IMR-90 (cell line): ENCODE measurements at regions not wholly inside any gene's neighbourhood (a gene's known extent, or its start where the extent isn't known, plus 50 kb on each side); places are given as distances from the start of the nearest gene placed in this dataset.

Source experiments
- ATAC-seq: fragments of 200-7000 bp; cut with Tn5 transposase; 2 replicates; pipeline ENCODE4 v1.9.1; 2020; ENCODE audit warnings: low read depth, mild to moderate bottlenecking, moderate library complexity
- BruUV-seq: library from RNA; stranded (reverse); fragments of 400-500 nt; replicated peaks from 2 replicates; lab custom pipeline; 2021; lab: Mats Ljungman, UMichigan
- CTCF ChIA-PET: fragments of 300-600 bp; formaldehyde crosslinking; extraction: SDS; loops from one replicate; lab custom pipeline; 2021; ENCODE audit warnings: antibody characterized with exemption; lab: Yijun Ruan, JAX
- POLR2A ChIA-PET: fragments of 300-600 bp; sonication (Branson Sonifier 250); formaldehyde crosslinking; loops from one replicate; lab custom pipeline; 2022; ENCODE audit warnings: antibody characterized with exemption; ENCODE audit not compliant: unreplicated experiment; lab: Charles Lee
- DNase-seq: peaks from one replicate; pipeline ENCODE4 v3.0.0; 2013
- H2AFZ ChIP-seq: replicated peaks from 2 replicates; pipeline ENCODE3; 2013; ENCODE audit warnings: low read length, mild to moderate bottlenecking; ENCODE audit not compliant: poor library complexity
- H2AK5ac ChIP-seq: 2 replicates; pipeline ENCODE4 v1.6.1; 2013; ENCODE audit warnings: low read depth, low read length, inconsistent platforms
- H2AK9ac ChIP-seq: replicated peaks from 2 replicates; pipeline ENCODE3; 2013; ENCODE audit warnings: mild to moderate bottlenecking, low read depth, low read length, moderate library complexity; ENCODE audit not compliant: poor library complexity
- H2BK120ac ChIP-seq: 2 replicates; pipeline ENCODE4 v1.6.1; 2013; ENCODE audit warnings: low read depth, low read length, inconsistent platforms
- H2BK15ac ChIP-seq: 3 replicates; pipeline ENCODE4 v1.6.1; 2013; ENCODE audit warnings: low read depth, low read length, inconsistent platforms
- H2BK20ac ChIP-seq: 2 replicates; pipeline ENCODE4 v1.6.1; 2013; ENCODE audit warnings: low read depth, mild to moderate bottlenecking, inconsistent platforms, low read length, moderate library complexity
- H2BK5ac ChIP-seq: 2 replicates; pipeline ENCODE4 v1.6.1; 2013; ENCODE audit warnings: mild to moderate bottlenecking, low read depth, low read length, inconsistent platforms; ENCODE audit not compliant: poor library complexity, severe bottlenecking
- H3K14ac ChIP-seq: replicated peaks from 2 replicates; pipeline ENCODE4 v1.6.1; 2013; ENCODE audit warnings: low read depth, low read length, inconsistent platforms
- H3K18ac ChIP-seq: 2 replicates; pipeline ENCODE4 v1.6.1; 2013; ENCODE audit warnings: low read depth, low read length, control low read depth
- H3K23ac ChIP-seq: 2 replicates; pipeline ENCODE4 v1.6.1; 2013; ENCODE audit warnings: low read depth, low read length, inconsistent platforms
- H3K27ac ChIP-seq: 2 replicates; pipeline ENCODE4 v1.5.1; 2013; ENCODE audit warnings: mild to moderate bottlenecking, control low read depth, low read length; ENCODE audit not compliant: insufficient read depth
- H3K27me3 ChIP-seq: 2 replicates; pipeline ENCODE4 v1.6.1; 2013; ENCODE audit warnings: low read length; ENCODE audit not compliant: control insufficient read depth, insufficient read depth
- H3K36me3 ChIP-seq: 2 replicates; pipeline ENCODE4 v1.6.1; 2013; ENCODE audit warnings: low read length, mixed read lengths; ENCODE audit not compliant: control insufficient read depth, insufficient read depth
- H3K4ac ChIP-seq: 2 replicates; pipeline ENCODE4 v1.6.1; 2013; ENCODE audit warnings: low read depth, low read length, inconsistent platforms
- H3K4me1 ChIP-seq: 2 replicates; pipeline ENCODE4 v1.6.1; 2013; ENCODE audit warnings: low read length, mixed read lengths; ENCODE audit not compliant: control insufficient read depth, insufficient read depth
- H3K4me2 ChIP-seq: 2 replicates; pipeline ENCODE4 v1.6.1; 2013; ENCODE audit warnings: low read depth, mild to moderate bottlenecking, control low read depth, low read length, moderate library complexity
- H3K4me3 ChIP-seq: 2 replicates; pipeline ENCODE4 v1.5.1; 2013; ENCODE audit warnings: low read depth, mild to moderate bottlenecking, control low read depth, low read length, moderate library complexity; ENCODE audit not compliant: insufficient read depth
- H3K56ac ChIP-seq: 2 replicates; pipeline ENCODE4 v1.6.1; 2013; ENCODE audit warnings: low read length, inconsistent platforms; ENCODE audit not compliant: insufficient read depth; ENCODE audit errors: extremely low read depth
- H3K79me1 ChIP-seq, 2 experiments: 2 replicates each; pipeline ENCODE4 v1.6.1; 2013; ENCODE audit warnings: low read length in 2 of 2, inconsistent platforms in 1 of 2, low read depth in 1 of 2
- H3K9ac ChIP-seq: 2 replicates; pipeline ENCODE4 v1.6.1; 2013; ENCODE audit warnings: low read depth, low read length, control low read depth
- H3K9me1 ChIP-seq: 2 replicates; pipeline ENCODE4 v1.6.1; 2013; ENCODE audit warnings: low read length, inconsistent platforms; ENCODE audit not compliant: insufficient read depth
- H3K9me3 ChIP-seq: 2 replicates; pipeline ENCODE4 v1.6.1; 2013; ENCODE audit warnings: low read length; ENCODE audit not compliant: control insufficient read depth, insufficient read depth
- H4K20me1 ChIP-seq: 2 replicates; pipeline ENCODE4 v1.6.1; 2013; ENCODE audit warnings: low read length, inconsistent platforms; ENCODE audit not compliant: insufficient read depth
- H4K5ac ChIP-seq: 2 replicates; pipeline ENCODE4 v1.6.1; 2013; ENCODE audit warnings: mild to moderate bottlenecking, low read depth, low read length, control low read depth
- H4K8ac ChIP-seq, 2 experiments: 2 replicates each; pipeline ENCODE4 v1.6.1; 2013; ENCODE audit warnings: low read depth in 2 of 2, low read length in 2 of 2, control low read depth in 1 of 2, inconsistent platforms in 1 of 2
- H4K91ac ChIP-seq: 2 replicates; pipeline ENCODE4 v1.6.1; 2013; ENCODE audit warnings: low read depth, low read length, inconsistent platforms; ENCODE audit not compliant: insufficient read depth
- MAFK ChIP-seq: IDR thresholded peaks from 2 replicates; pipeline ENCODE4 v1.6.1; 2012; ENCODE audit warnings: low read depth, low read length, improper control_type of control experiment
- MAZ ChIP-seq: IDR thresholded peaks from 2 replicates; pipeline ENCODE4 v1.6.1; 2012; ENCODE audit warnings: low read depth, mild to moderate bottlenecking, low read length, improper control_type of control experiment, moderate library complexity, borderline replicate concordance
- MXI1 ChIP-seq: IDR thresholded peaks from 2 replicates; pipeline ENCODE4 v1.6.1; 2012; ENCODE audit warnings: low read depth, mild to moderate bottlenecking, low read length, moderate library complexity, borderline replicate concordance
- RAD21 ChIP-seq: IDR thresholded peaks from 2 replicates; pipeline ENCODE4 v1.6.1; 2012; ENCODE audit warnings: low read length, improper control_type of control experiment
- RCOR1 ChIP-seq: IDR thresholded peaks from 2 replicates; pipeline ENCODE4 v1.6.1; 2012; ENCODE audit warnings: mild to moderate bottlenecking, low read length, improper control_type of control experiment; ENCODE audit not compliant: insufficient replicate concordance
- RFX5 ChIP-seq: IDR thresholded peaks from 2 replicates; pipeline ENCODE4 v1.8.0; 2012; ENCODE audit warnings: low read depth, mild to moderate bottlenecking, low read length, moderate library complexity
- SMC3 ChIP-seq: fragments of 150-350 bp; IDR thresholded peaks from 2 replicates; pipeline ENCODE4 v1.6.1; 2016; ENCODE audit warnings: low read depth, mild to moderate bottlenecking, antibody characterized with exemption, low read length, moderate library complexity
- WGBS, 2 experiments: methylation state at CpG; one replicate each; pipeline versions ENCODE4 v1.1.5 to v1.1.7; 2013; ENCODE audit warnings: missing lambda C conversion rate in 2 of 2; ENCODE audit not compliant: insufficient read length in 1 of 2; ENCODE audit errors: extremely low coverage in 2 of 2; 5-methylcytosine and 5-hydroxymethylcytosine counted together
- dilution Hi-C: fragments of 300-500 bp; cut with HindIII; formaldehyde crosslinking; loops from one replicate; pipeline ENCODE4 v1.14.3; 2018; ENCODE audit warnings: low sequenced_read_pairs; ENCODE audit not compliant: unreplicated experiment
- in situ Hi-C: fragments of 300-500 bp; cut with MboI; formaldehyde crosslinking; loops from 3 replicates; pipeline ENCODE4 v1.14.3; 2019; ENCODE audit warnings: low sequenced_read_pairs, inconsistent platforms, mixed read lengths
- intact Hi-C: fragments of 100-400 bp; cut with micrococcal nuclease; formaldehyde crosslinking; loops from 2 replicates; pipeline ENCODE4 v1.10.0; 2022
- TF ChIP-seq, protein P1 (sequence below): fragments of 150-350 bp; IDR thresholded peaks from 2 replicates; pipeline ENCODE4 v1.6.1; 2016; ENCODE audit warnings: low read depth, mild to moderate bottlenecking, low read length, moderate library complexity, borderline replicate concordance
- TF ChIP-seq, protein P2 (sequence below): fragments of 150-350 bp; IDR thresholded peaks from 2 replicates; pipeline ENCODE4 v1.6.1; 2017; ENCODE audit warnings: mild to moderate bottlenecking, antibody characterized with exemption, low read length, low read depth

DNA sequence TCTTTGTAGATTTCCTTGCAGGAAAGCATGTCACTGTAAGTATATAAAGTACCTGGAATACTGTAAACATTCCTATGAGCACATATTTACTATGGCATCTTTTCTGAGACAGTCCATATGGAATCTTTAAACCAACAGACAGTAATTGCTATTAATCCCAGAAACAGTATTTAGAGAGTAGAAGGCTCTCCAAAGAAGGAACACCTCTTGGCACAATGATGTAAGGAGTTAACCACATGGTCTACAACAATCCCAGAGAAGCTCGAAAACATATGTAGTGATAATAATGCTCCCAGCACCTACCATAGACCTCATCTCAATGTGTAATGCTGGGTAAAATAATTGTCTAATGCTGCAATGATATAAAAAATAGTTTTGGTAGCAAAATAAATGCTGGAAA lies 95.8 kb upstream of the IL12A start (continued):
- TF ChIP-seq, protein P1, sequence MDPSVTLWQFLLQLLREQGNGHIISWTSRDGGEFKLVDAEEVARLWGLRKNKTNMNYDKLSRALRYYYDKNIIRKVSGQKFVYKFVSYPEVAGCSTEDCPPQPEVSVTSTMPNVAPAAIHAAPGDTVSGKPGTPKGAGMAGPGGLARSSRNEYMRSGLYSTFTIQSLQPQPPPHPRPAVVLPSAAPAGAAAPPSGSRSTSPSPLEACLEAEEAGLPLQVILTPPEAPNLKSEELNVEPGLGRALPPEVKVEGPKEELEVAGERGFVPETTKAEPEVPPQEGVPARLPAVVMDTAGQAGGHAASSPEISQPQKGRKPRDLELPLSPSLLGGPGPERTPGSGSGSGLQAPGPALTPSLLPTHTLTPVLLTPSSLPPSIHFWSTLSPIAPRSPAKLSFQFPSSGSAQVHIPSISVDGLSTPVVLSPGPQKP, result no peak
- TF ChIP-seq SMC3 (no peak), RFX5 (no peak)

DNA sequence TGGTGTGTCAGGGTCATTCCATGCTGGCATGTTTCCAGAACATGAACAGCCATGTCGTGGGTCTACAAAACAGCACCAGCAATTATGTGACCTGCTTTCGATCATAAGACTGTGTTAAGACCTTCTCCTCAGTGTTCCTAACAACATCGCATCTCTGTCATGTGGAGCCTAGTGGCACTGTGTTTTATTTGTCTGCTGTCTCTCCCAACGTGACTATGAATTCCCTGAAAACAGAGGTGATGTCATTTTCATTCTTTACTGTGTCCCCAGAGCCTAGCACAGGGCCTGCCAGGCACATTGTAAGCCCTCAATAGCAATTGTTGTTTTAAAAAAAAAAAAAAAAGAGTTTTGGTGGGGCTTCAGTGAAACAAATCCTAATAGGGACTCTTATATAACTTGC lies 94.2 kb upstream of the IL12A start:
- Histone ChIP-seq H3K18ac (no peak overlapping the region), H3K79me1 (peaks cover 20 to 31% of the 10 kb centered on the region in 2 experiments), H4K8ac (peak overlapping the region in 1 of 2 experiments; percentile 11; a peak in 1 of 4 replicates), H3K27ac (no peak overlapping the region), H4K91ac (no peak overlapping the region), H2AK9ac (no peak overlapping the region), H3K4me2 (no peak overlapping the region), H3K23ac (no peak overlapping the region), H3K14ac (no peak overlapping the region), H3K56ac (no peak overlapping the region), H3K4me3 (no peak overlapping the region), H2BK120ac (peak overlapping the region; percentile 26; the same call in 1 of the 2 replicates), H3K4me1 (peaks cover 14% of the 10 kb centered on the region), H3K4ac (peak overlapping the region; percentile 43; the same call in 1 of the 2 replicates), H3K9ac (no peak overlapping the region), H3K36me3 (peaks cover 6% of the 10 kb centered on the region; the same call in 1 of the 2 replicates), H3K9me1 (peaks cover 15% of the 10 kb centered on the region), H3K27me3 (no peaks in the 10 kb centered on the region), H2AFZ (no peak overlapping the region), H2BK15ac (peak overlapping the region; percentile 63; the same call in 1 of the 3 replicates), H2BK20ac (no peak overlapping the region), H2AK5ac (peak overlapping the region; percentile 5; the same call in 1 of the 2 replicates), H3K9me3 (no peaks in the 10 kb centered on the region), H2BK5ac (peak overlapping the region; percentile 16), H4K20me1 (no peaks in the 10 kb centered on the region), H4K5ac (peak overlapping the region; percentile 21; the same call in 1 of the 2 replicates)
- TF ChIP-seq MAZ (no peak), MXI1 (no peak), RAD21 (no peak), RCOR1 (no peak), MAFK (no peak)
- TF ChIP-seq, protein P2, sequence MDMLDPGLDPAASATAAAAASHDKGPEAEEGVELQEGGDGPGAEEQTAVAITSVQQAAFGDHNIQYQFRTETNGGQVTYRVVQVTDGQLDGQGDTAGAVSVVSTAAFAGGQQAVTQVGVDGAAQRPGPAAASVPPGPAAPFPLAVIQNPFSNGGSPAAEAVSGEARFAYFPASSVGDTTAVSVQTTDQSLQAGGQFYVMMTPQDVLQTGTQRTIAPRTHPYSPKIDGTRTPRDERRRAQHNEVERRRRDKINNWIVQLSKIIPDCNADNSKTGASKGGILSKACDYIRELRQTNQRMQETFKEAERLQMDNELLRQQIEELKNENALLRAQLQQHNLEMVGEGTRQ, result no peak
- ATAC-seq (no peak), DNase-seq (no peak)
- 76% methylated on average over 2 of the region's 4 CpGs; no CpG with 5 or more reads in 1 of the 2 experiments for WGBS, 2 experiments
- no TSS peak for BruUV-seq
- intact Hi-C loops, result no loop called here
- dilution Hi-C loops, result no loop called here
- POLR2A ChIA-PET, result no interaction called here
- in situ Hi-C loops, result loop anchor here (25.0 kb wide), 2 partner anchors 268 to 518 kb away; no protein-coding TSS in a partner anchor
- CTCF ChIA-PET, result interaction anchor here (0.6 kb wide), 1 partner anchor 110 kb away, joined by 8 read pairs; no protein-coding TSS in a partner anchor
